Neural progenitor cell (in vitro differentiated cells): ENCODE measurements at regions not wholly inside any gene's neighbourhood (a gene's known extent, or its start where the extent isn't known, plus 50 kb on each side); places are given as distances from the start of the nearest gene placed in this dataset.

Experiments used
- DNase-seq: peaks from one replicate; pipeline ENCODE4 v3.0.0-alpha.2; 2016; ENCODE audit warnings: low spot score
- H2AFZ ChIP-seq: fragments of 200-600 bp; sonication (generic); replicated peaks from 2 replicates; pipeline ENCODE4 v1.6.1; 2016; ENCODE audit warnings: antibody characterized with exemption
- H3F3A ChIP-seq: fragments of 200-600 bp; sonication (generic); 2 replicates; pipeline ENCODE4 v1.6.1; 2016; ENCODE audit warnings: antibody characterized with exemption, low read depth
- H3K27ac ChIP-seq: fragments of 200-600 bp; sonication (generic); 2 replicates; pipeline ENCODE4 v1.5.1; 2016; ENCODE audit warnings: mild to moderate bottlenecking
- H3K27me3 ChIP-seq: fragments of 200-600 bp; sonication (generic); 2 replicates; pipeline ENCODE4 v1.6.1; 2016; ENCODE audit warnings: mild to moderate bottlenecking, moderate library complexity
- H3K36me3 ChIP-seq: fragments of 200-600 bp; sonication (generic); 2 replicates; pipeline ENCODE4 v1.5.1; 2016
- H3K4me1 ChIP-seq: fragments of 200-600 bp; sonication (generic); 2 replicates; pipeline ENCODE4 v1.6.1; 2016; ENCODE audit warnings: mixed run types
- H3K4me2 ChIP-seq: fragments of 200-600 bp; sonication (generic); 2 replicates; pipeline ENCODE4 v1.6.1; 2016
- H3K4me3 ChIP-seq: fragments of 200-600 bp; sonication (generic); 2 replicates; pipeline ENCODE4 v1.5.1; 2016
- H3K79me2 ChIP-seq: fragments of 200-600 bp; sonication (generic); 2 replicates; pipeline ENCODE4 v1.6.1; 2016; ENCODE audit warnings: low read depth
- H3K9ac ChIP-seq: fragments of 200-600 bp; sonication (generic); 2 replicates; pipeline ENCODE4 v1.6.1; 2016
- H3K9me3 ChIP-seq: fragments of 200-600 bp; sonication (generic); 2 replicates; pipeline ENCODE4 v1.5.1; 2016; ENCODE audit warnings: low read depth
- H4K20me1 ChIP-seq: fragments of 200-600 bp; sonication (generic); 2 replicates; pipeline ENCODE4 v1.6.1; 2016; ENCODE audit warnings: low read depth
- H3K27ac Mint-ChIP-seq: 3 replicates; pipeline ENCODE4 v1.8.0; 2021; ENCODE audit warnings: mixed read lengths
- H3K27me3 Mint-ChIP-seq: 2 replicates; pipeline ENCODE4 v1.8.0; 2022; ENCODE audit warnings: low read depth, mild to moderate bottlenecking, inconsistent platforms, moderate library complexity, mixed read lengths; ENCODE audit not compliant: insufficient read depth
- H3K36me3 Mint-ChIP-seq: 3 replicates; pipeline ENCODE4 v1.8.0; 2021; ENCODE audit warnings: mixed read lengths
- H3K4me1 Mint-ChIP-seq: 3 replicates; pipeline ENCODE4 v1.8.0; 2021; ENCODE audit warnings: mixed read lengths
- H3K4me3 Mint-ChIP-seq: 3 replicates; pipeline ENCODE4 v1.8.0; 2021; ENCODE audit warnings: mild to moderate bottlenecking, moderate library complexity, mixed read lengths
- H3K9me3 Mint-ChIP-seq: 3 replicates; pipeline ENCODE4 v1.8.0; 2020; ENCODE audit warnings: mixed read lengths
- CTCF ChIP-seq: fragments of 200-600 bp; sonication (generic); IDR thresholded peaks from 2 replicates; pipeline ENCODE4 v1.5.1; 2017; ENCODE audit warnings: antibody characterized with exemption, mild to moderate bottlenecking
- EZH2 ChIP-seq: fragments of 200-600 bp; sonication (generic); IDR thresholded peaks from 2 replicates; pipeline ENCODE4 v1.6.1; 2017; ENCODE audit warnings: antibody characterized with exemption, mild to moderate bottlenecking, moderate library complexity
- EZH2phosphoT487 ChIP-seq: fragments of 200-600 bp; sonication (generic); IDR thresholded peaks from 2 replicates; pipeline ENCODE4 v1.6.1; 2017; ENCODE audit warnings: antibody characterized with exemption

GRCh38 chr7:85916016-85916415 is 727.7 kb upstream of the GRM3 start:
- Mint-ChIP-seq H3K9me3 (no peaks in the 10 kb centered on the region), H3K4me3 (no peak overlapping the region), H3K4me1 (no peaks in the 10 kb centered on the region), H3K27me3 (no peaks in the 10 kb centered on the region), H3K27ac (no peak overlapping the region), H3K36me3 (no peaks in the 10 kb centered on the region)
- Histone ChIP-seq H3K27ac (no peak overlapping the region), H3K36me3 (no peaks in the 10 kb centered on the region), H3K4me2 (no peak overlapping the region), H3F3A (no peaks in the 10 kb centered on the region), H3K79me2 (no peaks in the 10 kb centered on the region), H3K9me3 (no peaks in the 10 kb centered on the region), H3K9ac (no peak overlapping the region), H2AFZ (no peak overlapping the region), H3K4me1 (no peaks in the 10 kb centered on the region), H3K27me3 (no peaks in the 10 kb centered on the region), H4K20me1 (no peaks in the 10 kb centered on the region), H3K4me3 (no peak overlapping the region)
- TF ChIP-seq CTCF, result no peak
- no peak for TF ChIP-seq EZH2
- TF ChIP-seq EZH2phosphoT487, result no peak
- no peak for DNase-seq

- H3K79me2 ChIP-seq, result no peaks in the 10 kb centered on the region
- H3K27ac Mint-ChIP-seq, result no peak overlapping the region
Measured at GRCh38 chr7:85914437-85914836, 727.6 kb upstream of the SEMA3D start.

DNA sequence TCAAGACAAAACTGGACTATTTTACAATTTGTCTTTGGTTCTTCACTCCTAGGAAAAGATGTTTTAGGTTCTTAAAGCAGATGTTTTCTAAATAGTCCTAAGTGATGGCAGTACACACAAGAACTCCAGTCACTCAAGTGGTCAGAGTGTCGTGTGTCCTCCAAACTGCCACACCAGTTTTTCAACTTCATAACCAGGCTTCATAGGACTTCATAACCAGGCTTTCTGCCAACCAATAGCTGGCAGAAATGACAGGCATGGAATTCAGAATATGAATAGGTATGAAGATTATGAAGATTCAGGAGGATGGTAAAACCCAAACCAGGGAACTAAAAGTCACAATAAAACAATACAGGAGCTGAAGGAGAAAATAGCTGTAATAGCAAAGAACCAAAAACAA is 721.2 kb upstream of the SEMA3D start:
- no peaks in the 10 kb centered on the region for H3K9me3 ChIP-seq
- no peak overlapping the region for H3K9ac ChIP-seq
- no peaks in the 10 kb centered on the region for H3K4me1 ChIP-seq
- no peak overlapping the region for H3K4me3 ChIP-seq
- TF ChIP-seq CTCF, result no peak
- TF ChIP-seq EZH2, result no peak
- no peak for TF ChIP-seq EZH2phosphoT487
- H3K27me3 ChIP-seq, result no peaks in the 10 kb centered on the region
- DNase-seq, result no peak
- no peaks in the 10 kb centered on the region for H3K36me3 ChIP-seq
- Mint-ChIP-seq H3K36me3 (no peaks in the 10 kb centered on the region), H3K27me3 (no peaks in the 10 kb centered on the region), H3K4me1 (no peaks in the 10 kb centered on the region), H3K27ac (no peak overlapping the region), H3K4me3 (no peak overlapping the region), H3K9me3 (no peaks in the 10 kb centered on the region)
- no peak overlapping the region for H3K27ac ChIP-seq
- H3K79me2 ChIP-seq, result no peaks in the 10 kb centered on the region
- H3K4me2 ChIP-seq, result no peak overlapping the region
- no peaks in the 10 kb centered on the region for H3F3A ChIP-seq
- H2AFZ ChIP-seq, result no peak overlapping the region
- H4K20me1 ChIP-seq, result no peaks in the 10 kb centered on the region

More at GRCh38 chr7:85914437-85914836, 727.6 kb upstream of the SEMA3D start:
- no peak overlapping the region for H3K4me2 ChIP-seq
- Mint-ChIP-seq H3K36me3 (no peaks in the 10 kb centered on the region), H3K27me3 (no peaks in the 10 kb centered on the region), H3K9me3 (no peaks in the 10 kb centered on the region), H3K4me1 (no peaks in the 10 kb centered on the region), H3K4me3 (no peak overlapping the region)
- DNase-seq, result no peak
- no peaks in the 10 kb centered on the region for H3K9me3 ChIP-seq
- no peaks in the 10 kb centered on the region for H3K4me1 ChIP-seq
- no peaks in the 10 kb centered on the region for H3F3A ChIP-seq
- no peak for TF ChIP-seq CTCF
- TF ChIP-seq EZH2, result no peak
- no peak for TF ChIP-seq EZH2phosphoT487
- H3K27ac ChIP-seq, result no peak overlapping the region
- no peak overlapping the region for H2AFZ ChIP-seq
- no peak overlapping the region for H3K4me3 ChIP-seq
- no peaks in the 10 kb centered on the region for H3K27me3 ChIP-seq
- no peaks in the 10 kb centered on the region for H3K36me3 ChIP-seq
- H4K20me1 ChIP-seq, result no peaks in the 10 kb centered on the region
- no peak overlapping the region for H3K9ac ChIP-seq

DNA sequence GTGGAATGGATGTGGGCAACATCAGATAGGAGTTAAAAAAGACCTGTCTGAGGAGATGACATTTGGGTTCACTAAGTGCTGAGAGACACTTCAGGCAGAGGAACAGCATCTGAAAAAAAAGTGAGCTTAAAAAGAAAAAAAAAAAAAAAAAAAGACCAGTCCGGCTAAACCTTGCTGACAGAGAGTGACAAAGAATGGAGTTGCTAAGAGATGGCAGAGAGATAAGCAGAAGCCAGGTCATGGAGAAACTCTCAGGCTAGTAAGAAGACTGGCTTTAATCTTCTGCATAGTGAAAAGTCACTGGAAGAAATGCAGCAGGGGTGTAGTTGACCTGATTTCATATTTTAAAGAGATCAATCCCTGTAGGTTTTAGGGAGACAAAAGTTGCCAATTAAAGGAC is 711.1 kb upstream of the SEMA3D start:
- Histone ChIP-seq H3K79me2 (no peaks in the 10 kb centered on the region), H2AFZ (no peak overlapping the region), H3K36me3 (no peaks in the 10 kb centered on the region), H3K9me3 (no peaks in the 10 kb centered on the region), H4K20me1 (no peaks in the 10 kb centered on the region), H3K4me3 (no peak overlapping the region), H3K9ac (no peak overlapping the region), H3F3A (no peaks in the 10 kb centered on the region), H3K27ac (no peak overlapping the region), H3K4me1 (no peaks in the 10 kb centered on the region), H3K4me2 (no peak overlapping the region), H3K27me3 (no peaks in the 10 kb centered on the region)
- no peaks in the 10 kb centered on the region for H3K27me3 Mint-ChIP-seq
- no peaks in the 10 kb centered on the region for H3K4me1 Mint-ChIP-seq
- H3K36me3 Mint-ChIP-seq, result no peaks in the 10 kb centered on the region
- no peak overlapping the region for H3K27ac Mint-ChIP-seq
- peak; percentile 9 for DNase-seq
- TF ChIP-seq CTCF (no peak), EZH2phosphoT487 (no peak), EZH2 (no peak)
- no peak overlapping the region for H3K4me3 Mint-ChIP-seq
- H3K9me3 Mint-ChIP-seq, result no peaks in the 10 kb centered on the region
